Naive B cell (primary cell): ENCODE measurements at regions not wholly inside any gene's neighbourhood (a gene's known extent, or its start where the extent isn't known, plus 50 kb on each side); places are given as distances from the start of the nearest gene placed in this dataset.
"Not testable (repeated sequence)": the region's sequence is repeated elsewhere in the genome, so short reads cannot be mapped to it uniquely, and the experiment has no call there.

ENCODE experiments used
- ATAC-seq, 2 donors: fragments of 150-1000 bp; cut with Tn5 transposase; 2 replicates each; pipeline ENCODE4 v1.10.0; 2021; ENCODE audit warnings: low read depth in 2 of 2, mild to moderate bottlenecking in 2 of 2, moderate library complexity in 2 of 2
- DNase-seq: peaks from one replicate; pipeline ENCODE4 v3.0.0; 2022
- H3K27ac Mint-ChIP-seq, 6 donors: one replicate each; pipeline ENCODE4 v1.8.0; 2020 to 2022; ENCODE audit warnings: mild to moderate bottlenecking in 6 of 6, mixed read lengths in 6 of 6, moderate library complexity in 5 of 6, inconsistent platforms in 2 of 6
- H3K27me3 Mint-ChIP-seq, 3 donors: one replicate each; pipeline ENCODE4 v1.8.0; 2021 to 2022; ENCODE audit warnings: mixed read lengths in 3 of 3, mild to moderate bottlenecking in 1 of 3
- H3K36me3 Mint-ChIP-seq, 2 donors: one replicate each; pipeline ENCODE4 v1.8.0; 2020 to 2022; ENCODE audit warnings: mixed read lengths in 2 of 2, inconsistent platforms in 1 of 2, mild to moderate bottlenecking in 1 of 2
- H3K4me1 Mint-ChIP-seq, 3 donors: one replicate each; pipeline ENCODE4 v1.8.0; 2020 to 2022; ENCODE audit warnings: mixed read lengths in 3 of 3, inconsistent platforms in 1 of 3, mild to moderate bottlenecking in 1 of 3, moderate library complexity in 1 of 3
- H3K4me3 Mint-ChIP-seq, 8 donors: one replicate each; pipeline ENCODE4 v1.8.0; 2020 to 2022; ENCODE audit warnings: mild to moderate bottlenecking in 8 of 8, mixed read lengths in 8 of 8, moderate library complexity in 8 of 8, inconsistent platforms in 2 of 8
- H3K9me3 Mint-ChIP-seq, 7 donors: one replicate each; pipeline ENCODE4 v1.8.0; 2020 to 2022; ENCODE audit warnings: mixed read lengths in 7 of 7, mild to moderate bottlenecking in 5 of 7, inconsistent platforms in 2 of 7, moderate library complexity in 1 of 7

DNA sequence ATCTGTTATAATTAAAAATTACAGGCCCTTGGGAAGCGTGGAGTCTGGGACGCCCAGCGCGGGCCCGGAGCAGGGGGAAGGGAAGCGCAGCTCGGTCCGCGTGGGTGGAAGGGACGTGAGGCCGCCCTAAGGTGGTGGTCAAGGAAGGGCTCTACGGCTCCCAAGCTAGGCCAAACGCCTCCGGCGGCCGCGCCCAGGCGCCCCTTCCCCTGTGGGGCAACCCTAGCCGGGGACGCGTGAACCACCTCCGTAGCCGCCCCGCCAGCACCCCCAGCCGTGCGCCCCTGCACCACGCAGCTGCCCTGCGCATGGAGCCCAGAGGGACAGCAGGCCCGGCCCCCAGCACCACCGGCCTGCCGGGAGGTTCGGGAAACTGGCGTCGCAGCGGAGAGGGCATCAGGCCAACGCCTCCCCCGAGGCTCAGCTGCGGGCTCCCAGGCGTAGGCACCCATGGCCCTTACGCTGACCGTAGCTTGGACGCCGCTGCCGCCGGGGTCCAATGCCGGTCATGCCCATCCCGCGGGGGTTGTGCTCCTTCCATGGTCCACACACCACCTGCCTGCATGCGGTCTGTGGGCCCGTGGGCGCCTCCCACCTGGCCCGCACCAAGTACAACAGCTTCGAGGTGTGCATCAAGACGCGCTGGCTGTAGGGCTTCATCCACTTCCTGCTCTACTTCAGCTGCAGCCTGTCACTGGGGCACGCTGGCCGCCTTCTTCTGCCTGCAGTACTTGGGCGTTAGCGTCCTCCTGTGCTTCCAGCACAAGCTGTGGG is 166.7 kb downstream of the SEPTIN7 start:
- no peaks in the 10 kb centered on the region for H3K36me3 Mint-ChIP-seq
- peaks cover 0 to 6% (median 0%) of the 10 kb centered on the region in 3 donors for H3K4me1 Mint-ChIP-seq
- H3K4me3 Mint-ChIP-seq = peak overlapping the region in 1 of 8 donors; percentile 23
- H3K27ac Mint-ChIP-seq = no peak overlapping the region
- no peak for DNase-seq
- ATAC-seq = no peak
- H3K27me3 Mint-ChIP-seq = peaks cover 9 to 22% (median 22%) of the 10 kb centered on the region in 3 donors
- H3K9me3 Mint-ChIP-seq = no peaks in the 10 kb centered on the region

DNA sequence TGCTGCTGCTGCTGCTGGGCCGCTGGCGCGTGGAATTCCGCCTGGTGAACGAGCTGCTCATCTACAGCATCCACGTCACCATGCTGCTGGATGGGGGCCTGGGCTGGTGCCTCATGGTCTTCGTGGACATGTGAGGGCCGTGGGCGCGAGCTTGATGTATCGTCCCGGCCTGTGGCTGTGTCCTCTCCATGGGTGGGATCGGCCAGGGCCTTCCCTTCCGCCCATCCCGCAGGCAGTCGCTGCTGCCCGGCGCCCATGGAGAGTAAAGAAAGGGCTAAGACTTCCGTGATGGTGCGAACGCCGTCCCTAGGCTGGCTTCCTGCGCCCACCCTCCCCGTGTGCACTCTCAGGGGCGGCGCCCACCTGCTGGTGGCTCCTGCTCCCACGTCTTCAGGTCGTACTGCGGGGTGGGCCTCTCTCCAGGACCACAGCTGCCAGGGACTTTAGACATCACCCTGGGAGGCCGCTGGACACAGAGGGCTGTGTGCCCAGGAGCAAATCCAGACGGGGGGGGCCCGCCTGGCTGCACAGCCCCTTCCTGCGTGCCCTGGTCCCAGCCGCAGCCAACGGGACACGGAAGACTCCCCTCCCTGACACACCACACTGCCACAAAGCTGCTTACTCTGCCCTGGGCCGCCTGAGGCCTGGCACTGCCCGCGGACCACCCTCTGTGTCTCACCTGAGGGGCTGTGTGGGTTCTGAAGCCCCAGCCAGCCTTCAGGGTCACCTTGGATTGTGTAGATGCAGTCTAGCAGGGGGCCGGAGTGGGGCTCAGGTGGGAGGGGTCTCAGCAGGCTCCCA is 167.5 kb downstream of the SEPTIN7 start:
- Mint-ChIP-seq H3K36me3 (no peaks in the 10 kb centered on the region), H3K27me3 (peaks cover 9 to 23% (median 22%) of the 10 kb centered on the region in 3 donors)

DNA sequence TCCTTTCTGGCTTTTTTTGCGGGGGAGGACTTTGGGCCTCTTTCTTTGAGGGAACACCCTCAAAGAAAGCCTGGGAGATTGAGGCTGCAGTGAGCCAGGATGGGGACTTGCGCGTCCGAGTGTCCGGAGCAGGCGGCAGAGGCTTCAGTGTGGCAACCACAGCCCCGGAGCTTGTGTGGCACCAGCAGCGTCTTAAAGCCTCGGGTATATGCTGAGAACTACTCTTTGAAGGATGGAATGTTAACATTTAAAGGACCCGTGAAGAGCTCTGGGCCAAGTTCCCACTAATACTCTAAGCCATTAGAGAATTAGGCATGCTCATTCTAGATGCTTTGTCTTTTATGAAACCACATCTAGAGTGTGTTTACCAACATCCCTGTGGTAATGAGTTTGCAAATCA is 168.2 kb downstream of the SEPTIN7 start:
- ATAC-seq (no peak), DNase-seq (no peak)
- no peak overlapping the region for H3K27ac Mint-ChIP-seq
- no peaks in the 10 kb centered on the region for H3K9me3 Mint-ChIP-seq
- no peak overlapping the region for H3K4me3 Mint-ChIP-seq
- no peaks in the 10 kb centered on the region for H3K36me3 Mint-ChIP-seq
- H3K4me1 Mint-ChIP-seq = peaks cover 0 to 6% (median 0%) of the 10 kb centered on the region in 3 donors
- H3K27me3 Mint-ChIP-seq = peaks cover 9 to 25% (median 22%) of the 10 kb centered on the region in 3 donors

More for the DNA sequence above, 167.5 kb downstream of the SEPTIN7 start:
- Mint-ChIP-seq H3K4me1 (peaks cover 0 to 6% (median 0%) of the 10 kb centered on the region in 3 donors), H3K4me3 (peak overlapping the region in 1 of 8 donors; percentile 23), H3K9me3 (no peaks in the 10 kb centered on the region), H3K27ac (no peak overlapping the region)
- no peak for DNase-seq
- ATAC-seq = no peak

DNA sequence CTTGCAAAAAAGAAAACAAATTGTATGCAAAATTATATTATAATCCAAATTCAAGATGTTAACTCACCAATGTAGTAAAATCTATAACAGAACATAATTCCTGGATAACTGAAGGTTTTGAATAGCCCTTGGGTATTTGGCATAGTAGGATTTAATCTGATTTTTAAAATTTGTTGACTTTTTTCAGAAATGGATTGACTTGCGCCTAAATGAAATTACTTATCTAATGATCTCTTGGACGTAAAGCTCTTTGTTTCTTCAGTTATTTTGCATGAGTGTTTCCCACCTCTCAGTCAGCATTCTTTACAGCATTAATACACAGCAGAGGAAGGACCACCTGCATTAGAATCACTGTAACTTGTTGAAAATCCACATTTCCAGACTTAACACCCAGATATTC is 169.6 kb downstream of the SEPTIN7 start:
- H3K27me3 Mint-ChIP-seq = peaks cover 9 to 25% (median 22%) of the 10 kb centered on the region in 3 donors
- H3K27ac Mint-ChIP-seq = no peak overlapping the region
- no peaks in the 10 kb centered on the region for H3K36me3 Mint-ChIP-seq
- no peak for DNase-seq
- peak overlapping the region in 1 of 8 donors; percentile 7 for H3K4me3 Mint-ChIP-seq
- H3K9me3 Mint-ChIP-seq = no peaks in the 10 kb centered on the region
- peaks cover 0 to 6% (median 0%) of the 10 kb centered on the region in 3 donors for H3K4me1 Mint-ChIP-seq
- ATAC-seq = no peak

DNA sequence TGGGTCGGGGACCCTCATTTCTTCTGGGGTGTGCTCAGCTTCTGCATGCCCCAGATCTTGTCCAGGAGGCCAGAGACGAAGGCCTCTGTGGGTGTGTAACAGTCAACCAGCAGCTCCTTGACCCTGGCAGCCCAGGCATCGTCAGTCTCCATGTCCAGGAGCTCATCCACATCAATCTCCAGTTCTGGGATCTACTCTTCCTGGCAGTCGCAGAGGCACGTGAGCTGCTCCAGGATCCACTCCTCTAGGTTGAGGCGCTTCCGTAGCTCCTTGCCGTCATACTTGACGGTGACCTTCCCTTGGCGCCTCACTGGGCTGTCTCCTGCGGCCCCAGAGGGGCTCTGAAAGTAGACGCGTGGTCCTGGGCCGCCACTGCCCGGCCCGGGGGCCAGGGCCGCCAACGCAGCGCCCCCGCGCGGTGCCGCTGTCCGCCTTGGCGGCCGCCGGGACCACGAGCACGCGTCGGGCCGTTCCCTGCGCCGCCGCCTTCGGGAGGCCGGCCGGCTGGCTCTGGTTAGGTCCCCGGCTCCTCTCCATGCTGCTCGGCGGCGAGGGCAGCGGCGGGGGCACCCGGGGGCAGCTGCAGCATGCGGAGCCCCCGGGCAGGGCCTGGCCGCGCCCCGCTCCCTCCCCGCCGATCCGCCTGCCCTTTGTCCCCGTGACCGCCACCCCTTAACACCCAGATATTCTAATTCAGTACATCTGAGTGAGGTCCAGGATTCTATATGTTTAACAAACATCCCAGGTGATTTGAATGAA is 170.5 kb downstream of the SEPTIN7 start:
- ATAC-seq (peak; percentile 40 to 51), DNase-seq (no peak)
- Mint-ChIP-seq H3K4me3 (peak overlapping the region in 7 of 8 donors; percentile 0 to 86 (median 58)), H3K27me3 (peaks cover 9 to 31% (median 22%) of the 10 kb centered on the region in 3 donors), H3K27ac (no peak overlapping the region), H3K9me3 (no peaks in the 10 kb centered on the region), H3K4me1 (peaks cover 0 to 6% (median 0%) of the 10 kb centered on the region in 3 donors), H3K36me3 (no peaks in the 10 kb centered on the region)

DNA sequence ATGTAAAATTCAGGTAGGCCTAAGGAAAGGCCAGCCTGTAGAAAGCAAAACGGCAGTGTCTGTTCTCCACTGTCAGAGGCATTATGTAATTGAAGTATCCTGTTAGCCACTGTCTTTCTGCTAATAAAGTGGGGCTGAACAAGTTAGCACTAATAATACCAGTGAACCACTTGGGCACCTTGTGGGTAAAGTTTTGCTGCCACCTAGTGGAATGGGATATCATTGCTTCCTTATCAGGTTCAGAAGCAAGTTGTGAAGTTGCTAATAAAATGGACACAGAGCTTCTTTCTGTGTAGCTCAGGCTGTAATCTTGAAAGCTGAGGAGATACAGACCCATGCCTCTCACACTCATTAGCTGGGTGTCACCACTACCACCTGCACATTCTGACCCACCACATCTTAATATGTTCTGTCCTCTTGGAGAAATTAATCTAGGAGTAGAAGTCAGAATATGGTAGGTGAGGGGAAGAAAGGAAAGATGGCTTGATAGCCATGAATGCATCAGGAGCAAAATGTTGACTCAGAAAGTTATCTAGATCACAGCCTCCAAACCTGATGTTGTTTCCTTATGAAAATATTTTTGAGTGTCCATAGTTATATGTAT is 175.1 kb downstream of the SEPTIN7 start:
- no peaks in the 10 kb centered on the region for H3K36me3 Mint-ChIP-seq
- peaks cover 0 to 6% (median 0%) of the 10 kb centered on the region in 3 donors for H3K4me1 Mint-ChIP-seq
- peak; percentile 61 for DNase-seq
- no peak overlapping the region for H3K4me3 Mint-ChIP-seq
- ATAC-seq = peak; percentile 67 to 80
- no peaks in the 10 kb centered on the region for H3K9me3 Mint-ChIP-seq
- no peak overlapping the region for H3K27ac Mint-ChIP-seq
- peaks cover 8 to 17% (median 9%) of the 10 kb centered on the region in 3 donors for H3K27me3 Mint-ChIP-seq

DNA sequence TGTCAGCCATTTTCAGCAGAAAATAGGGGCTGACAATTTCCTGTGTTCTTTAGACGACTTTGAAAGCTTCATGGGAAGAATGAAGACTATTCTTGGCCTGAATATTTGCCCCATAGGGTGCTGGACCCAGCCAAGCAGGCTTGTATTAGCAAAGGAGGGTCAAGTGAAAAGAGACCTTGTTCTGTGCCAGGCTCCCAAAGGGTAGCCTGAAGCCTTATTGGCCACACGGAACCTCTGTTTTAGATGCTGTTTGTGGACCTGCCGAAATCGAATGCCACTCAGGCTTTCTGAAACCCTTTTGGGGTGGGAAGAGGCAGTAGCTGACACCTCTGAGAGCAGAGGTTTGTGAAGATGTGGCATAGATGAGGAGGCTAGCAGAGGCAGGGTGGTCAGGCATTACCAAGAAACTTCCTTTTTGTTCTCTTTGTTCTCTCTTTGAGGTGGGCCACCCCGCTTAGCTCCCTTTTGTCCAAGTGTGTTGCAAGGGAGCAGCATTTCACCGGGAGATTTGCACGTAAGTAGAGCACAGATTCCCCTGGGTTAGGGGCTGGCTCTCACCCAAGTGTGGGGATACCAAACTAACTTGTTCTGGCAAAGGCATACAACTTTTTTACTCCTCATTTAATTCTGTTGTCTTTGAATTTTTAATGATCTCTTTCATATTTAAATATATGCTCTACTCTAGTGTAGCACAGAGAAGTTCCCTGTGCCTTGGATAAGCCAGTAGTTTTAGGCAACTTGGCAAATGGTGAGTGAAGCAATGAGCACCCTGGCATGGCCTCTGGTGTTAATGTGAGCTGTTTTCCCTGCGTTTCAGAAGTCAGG is 174.0 kb upstream of the EEPD1 start:
- H3K27ac Mint-ChIP-seq = peak overlapping the region in 1 of 6 donors; percentile 76
- H3K4me1 Mint-ChIP-seq, H3K36me3 Mint-ChIP-seq, H3K27me3 Mint-ChIP-seq, H3K4me3 Mint-ChIP-seq, DNase-seq, H3K9me3 Mint-ChIP-seq, ATAC-seq: not testable (repeated sequence)

DNA sequence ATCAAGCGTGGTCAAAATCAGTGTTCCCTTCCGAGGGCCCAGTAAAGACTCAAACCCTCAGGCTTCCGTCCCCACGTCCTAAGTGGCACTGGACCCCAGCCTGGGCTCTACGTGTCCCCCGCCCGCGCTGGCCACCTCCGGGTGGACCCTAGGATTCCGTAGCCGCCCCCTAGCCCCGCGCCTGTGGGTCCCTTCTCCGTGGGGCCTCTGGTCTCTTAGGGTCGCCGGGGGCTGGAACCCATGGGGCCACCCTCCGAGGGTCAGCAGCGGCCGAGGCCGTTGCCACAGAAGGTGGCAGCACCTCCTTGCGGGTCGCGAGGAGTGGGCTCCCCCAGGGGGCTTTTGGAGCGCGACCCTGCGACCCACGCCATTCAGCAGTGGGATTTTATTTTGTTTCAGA is 170.5 kb upstream of the EEPD1 start:
- no peak for DNase-seq
- H3K4me1 Mint-ChIP-seq = no peaks in the 10 kb centered on the region
- no peak overlapping the region for H3K27ac Mint-ChIP-seq
- H3K36me3 Mint-ChIP-seq = no peaks in the 10 kb centered on the region
- no peak overlapping the region for H3K4me3 Mint-ChIP-seq
- peaks cover 0 to 5% (median 5%) of the 10 kb centered on the region in 3 donors for H3K27me3 Mint-ChIP-seq
- no peak for ATAC-seq
- H3K9me3 Mint-ChIP-seq = no peaks in the 10 kb centered on the region

DNA sequence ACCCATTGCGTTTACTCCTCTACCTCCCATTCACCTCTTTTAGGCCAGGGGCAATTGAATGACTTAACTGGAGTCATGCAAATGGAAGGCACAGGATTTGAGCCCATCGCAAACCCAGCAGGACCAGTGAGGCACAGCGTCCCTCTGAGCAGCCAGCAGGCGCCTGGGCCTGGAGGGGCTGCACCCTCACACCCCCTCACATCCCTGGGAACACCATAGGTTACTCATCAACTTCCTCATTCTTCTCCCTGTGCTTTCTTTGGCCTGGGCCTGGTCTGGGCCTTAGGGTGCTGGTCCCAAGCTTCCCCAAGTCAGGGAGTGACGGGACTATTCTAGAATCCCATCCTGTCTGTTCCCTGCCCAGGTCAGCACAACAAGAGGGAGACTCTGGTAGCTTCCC is 169.4 kb upstream of the EEPD1 start:
- ATAC-seq (no peak), DNase-seq (no peak)
- no peak overlapping the region for H3K4me3 Mint-ChIP-seq
- no peaks in the 10 kb centered on the region for H3K4me1 Mint-ChIP-seq
- no peaks in the 10 kb centered on the region for H3K9me3 Mint-ChIP-seq
- no peaks in the 10 kb centered on the region for H3K36me3 Mint-ChIP-seq
- no peak overlapping the region for H3K27ac Mint-ChIP-seq
- peaks cover 0 to 5% (median 5%) of the 10 kb centered on the region in 3 donors for H3K27me3 Mint-ChIP-seq

DNA sequence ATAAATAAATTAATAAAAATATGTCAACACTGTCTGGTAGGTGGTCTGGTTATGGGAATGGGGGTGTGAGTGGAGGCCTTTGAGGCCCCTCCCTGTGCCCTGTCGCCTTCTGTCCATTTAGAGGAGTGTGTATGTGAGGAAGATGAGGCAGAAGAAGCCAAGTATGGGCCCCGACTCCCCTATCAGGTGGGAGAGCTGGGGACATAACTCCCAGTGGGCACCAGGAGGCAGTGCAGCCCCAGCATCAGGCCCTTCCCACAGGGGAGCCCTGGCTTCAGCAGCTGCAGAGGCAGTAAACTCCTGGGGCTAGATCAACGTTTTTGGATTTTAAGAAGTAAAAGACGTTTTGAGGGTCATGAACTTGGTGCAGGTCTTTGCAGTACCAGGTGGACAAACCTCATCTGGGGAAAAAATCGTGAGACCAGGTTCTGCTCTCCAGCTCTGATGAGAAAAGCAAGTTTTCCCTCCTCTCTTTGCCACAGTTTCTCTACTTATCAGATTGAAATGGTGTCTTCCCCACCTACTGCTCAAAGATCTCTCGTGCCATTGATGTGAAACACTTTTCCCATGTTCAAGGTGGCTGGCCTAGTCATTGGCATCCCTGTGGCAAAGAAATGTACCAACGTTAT is 167.8 kb upstream of the EEPD1 start:
- no peak overlapping the region for H3K27ac Mint-ChIP-seq
- H3K36me3 Mint-ChIP-seq = no peaks in the 10 kb centered on the region
- no peaks in the 10 kb centered on the region for H3K4me1 Mint-ChIP-seq
- DNase-seq (peak; percentile 63), ATAC-seq (peak; percentile 93 to 98)
- H3K4me3 Mint-ChIP-seq = peak overlapping the region in 1 of 8 donors; percentile 41
- no peaks in the 10 kb centered on the region for H3K9me3 Mint-ChIP-seq
- H3K27me3 Mint-ChIP-seq = peaks cover 0 to 5% (median 5%) of the 10 kb centered on the region in 3 donors

DNA sequence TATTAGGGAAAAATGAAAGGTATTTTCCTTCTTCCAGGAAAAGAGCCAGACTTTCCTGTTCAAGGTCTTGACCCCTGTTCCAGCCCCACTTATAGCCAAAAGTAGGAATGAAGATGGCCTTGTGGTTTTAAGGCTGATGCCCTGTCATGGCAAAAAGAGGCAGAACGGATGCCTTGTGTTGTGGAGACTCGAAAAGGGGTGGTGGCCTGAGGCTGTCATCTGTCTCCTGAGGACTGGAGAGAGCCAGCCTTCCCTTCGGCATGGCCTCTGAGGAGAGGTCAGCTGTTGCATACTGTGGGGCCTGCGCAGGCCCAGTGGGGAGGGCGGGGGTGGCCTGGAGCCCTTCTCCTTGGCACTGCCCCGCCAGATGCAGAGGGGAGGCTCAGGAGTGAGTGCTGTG is 166.0 kb upstream of the EEPD1 start:
- ATAC-seq (no peak), DNase-seq (no peak)
- Mint-ChIP-seq H3K4me1 (no peaks in the 10 kb centered on the region), H3K9me3 (no peaks in the 10 kb centered on the region), H3K4me3 (no peak overlapping the region), H3K36me3 (no peaks in the 10 kb centered on the region), H3K27me3 (peaks cover 0 to 5% (median 5%) of the 10 kb centered on the region in 3 donors), H3K27ac (no peak overlapping the region)

DNA sequence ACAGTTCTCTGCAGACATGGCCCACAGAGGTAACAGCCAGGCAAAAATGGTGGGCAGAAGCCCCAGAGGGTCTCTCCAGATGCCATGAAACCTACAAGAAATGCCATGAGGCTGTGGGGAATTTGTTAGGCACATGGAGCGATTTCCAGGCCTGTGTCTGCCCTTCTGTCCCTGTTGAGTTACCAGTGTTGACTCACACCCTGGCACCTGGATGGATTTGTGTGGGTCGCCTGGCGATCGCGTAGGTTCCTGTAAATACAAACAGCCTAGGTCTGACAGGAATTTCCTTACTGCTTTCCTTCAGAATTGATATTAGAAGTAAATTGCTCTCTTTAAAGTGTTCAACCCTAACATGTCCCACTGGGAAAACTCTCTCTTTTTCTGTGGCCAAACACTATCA is 164.9 kb upstream of the EEPD1 start:
- H3K9me3 Mint-ChIP-seq = no peaks in the 10 kb centered on the region
- no peak overlapping the region for H3K4me3 Mint-ChIP-seq
- no peak overlapping the region for H3K27ac Mint-ChIP-seq
- H3K4me1 Mint-ChIP-seq = no peaks in the 10 kb centered on the region
- peaks cover 0 to 5% (median 5%) of the 10 kb centered on the region in 3 donors for H3K27me3 Mint-ChIP-seq
- ATAC-seq (no peak), DNase-seq (no peak)
- H3K36me3 Mint-ChIP-seq = no peaks in the 10 kb centered on the region
